Inferior parietal cortex (tissue), 1 donor: ENCODE measurements at regions not wholly inside any gene's neighbourhood (a gene's known extent, or its start where the extent isn't known, plus 50 kb on each side); places are given as distances from the start of the nearest gene placed in this dataset.

Experiments used
- DNase-seq: peaks from one replicate; pipeline ENCODE4 v3.0.0-alpha.2; 2016; ENCODE audit errors: extremely low spot score

- no peak for DNase-seq
Observed at GRCh38 chr21:18460979-18461378, 57.4 kb upstream of the TMPRSS15 start.

- DNase-seq: no peak
Observed at GRCh38 chr21:18461743-18462142, 58.2 kb upstream of the TMPRSS15 start.

GRCh38 chr21:18467715-18468114 is 64.1 kb upstream of the TMPRSS15 start:
- DNase-seq: no peak

GRCh38 chr21:18468790-18469189 is 65.2 kb upstream of the TMPRSS15 start:
- no peak for DNase-seq

- no peak for DNase-seq
Observed at GRCh38 chr21:18476639-18477038, 73.1 kb upstream of the TMPRSS15 start.

GRCh38 chr21:18477043-18477442 is 73.5 kb upstream of the TMPRSS15 start:
- no peak for DNase-seq

GRCh38 chr21:18478513-18478912 is 74.9 kb upstream of the TMPRSS15 start:
- DNase-seq: no peak

GRCh38 chr21:18488252-18488651 is 84.7 kb upstream of the TMPRSS15 start:
- no peak for DNase-seq

GRCh38 chr21:18493422-18493821 is 89.8 kb upstream of the TMPRSS15 start:
- DNase-seq: no peak

GRCh38 chr21:18495523-18495922 is 91.9 kb upstream of the TMPRSS15 start:
- DNase-seq: no peak

GRCh38 chr21:18498431-18498830 is 94.8 kb upstream of the TMPRSS15 start:
- DNase-seq: no peak

GRCh38 chr21:18499761-18500376 is 96.3 kb upstream of the TMPRSS15 start:
- peak; percentile 77 for DNase-seq

GRCh38 chr21:18518054-18518481 is 114.5 kb upstream of the TMPRSS15 start:
- peak; percentile 17 for DNase-seq

GRCh38 chr21:18521204-18521603 is 117.6 kb upstream of the TMPRSS15 start:
- no peak for DNase-seq

GRCh38 chr21:18522181-18522972 is 118.8 kb upstream of the TMPRSS15 start:
- peak; percentile 32 for DNase-seq

- DNase-seq: no peak
Observed at GRCh38 chr21:18524097-18524880, 120.7 kb upstream of the TMPRSS15 start.

- DNase-seq: peak; percentile 34
Observed at GRCh38 chr21:18529254-18529653, 125.7 kb upstream of the TMPRSS15 start.

- no peak for DNase-seq
Observed at GRCh38 chr21:18542081-18542480, 138.5 kb upstream of the TMPRSS15 start.

- DNase-seq: no peak
Observed at GRCh38 chr21:18545908-18546307, 142.3 kb upstream of the TMPRSS15 start.

GRCh38 chr21:18547347-18547746 is 143.8 kb upstream of the TMPRSS15 start:
- no peak for DNase-seq

GRCh38 chr21:18548249-18548648 is 144.7 kb upstream of the TMPRSS15 start:
- no peak for DNase-seq

GRCh38 chr21:18549214-18549905 is 145.8 kb upstream of the TMPRSS15 start:
- DNase-seq: no peak
